OCI-LY3 (cell line): ENCODE measurements at regions not wholly inside any gene's neighbourhood (a gene's known extent, or its start where the extent isn't known, plus 50 kb on each side); places are given as distances from the start of the nearest gene placed in this dataset.

ENCODE experiments used
- H2AFZ ChIP-seq: fragments of 200-600, 300-600 bp; shearing (Covaris generic); 2 replicates; pipeline ENCODE4 v1.6.0; 2014; ENCODE audit warnings: antibody characterized with exemption, low read depth, low read length
- H3K27ac ChIP-seq: fragments of 200-600, 300-600 bp; sonication (generic); 2 replicates; pipeline ENCODE4 v1.5.1; 2014; ENCODE audit warnings: mild to moderate bottlenecking, low read length, moderate library complexity, mixed read lengths
- H3K27me3 ChIP-seq: fragments of 200-600, 300-600 bp; sonication (generic); 2 replicates; pipeline ENCODE4 v1.6.1; 2014; ENCODE audit warnings: low read depth, low read length, mixed read lengths
- H3K36me3 ChIP-seq: fragments of 200-600, 300-600 bp; sonication (generic); replicated peaks from 2 replicates; pipeline ENCODE3; 2014; ENCODE audit warnings: low read depth, low read length, mixed read lengths
- H3K4me1 ChIP-seq: fragments of 300-600, 200-600 bp; sonication (generic); 2 replicates; pipeline ENCODE4 v1.6.1; 2014; ENCODE audit warnings: low read length, mixed read lengths
- H3K4me2 ChIP-seq: fragments of 200-600, 300-600 bp; sonication (generic); 2 replicates; pipeline ENCODE4 v1.6.1; 2014; ENCODE audit warnings: low read length, mixed read lengths
- H3K4me3 ChIP-seq: fragments of 300-600, 200-600 bp; sonication (generic); 2 replicates; pipeline ENCODE4 v1.5.1; 2014; ENCODE audit warnings: antibody characterized with exemption, mild to moderate bottlenecking, low read length, moderate library complexity
- H3K79me2 ChIP-seq: fragments of 300-600, 200-600 bp; shearing (Covaris generic); 2 replicates; pipeline ENCODE4 v1.6.1; 2014; ENCODE audit warnings: mild to moderate bottlenecking, low read length, mixed read lengths
- H3K9ac ChIP-seq: fragments of 300-600, 200-600 bp; shearing (Covaris generic); 2 replicates; pipeline ENCODE4 v1.6.0; 2014; ENCODE audit warnings: mild to moderate bottlenecking, low read length, moderate library complexity
- H3K9me3 ChIP-seq: fragments of 200-600, 300-600 bp; shearing (Covaris generic); 2 replicates; pipeline ENCODE4 v1.6.1; 2014; ENCODE audit warnings: low read length, mixed read lengths; ENCODE audit not compliant: insufficient read depth
- H4K20me1 ChIP-seq: fragments of 200-600, 300-600 bp; sonication (generic); 2 replicates; pipeline ENCODE4 v1.6.1; 2016; ENCODE audit warnings: low read length, mixed read lengths; ENCODE audit not compliant: insufficient read depth
- CTCF ChIP-seq: fragments of 200-600, 300-600 bp; sonication (generic); IDR thresholded peaks from 2 replicates; pipeline ENCODE4 v1.5.1; 2014; ENCODE audit warnings: antibody characterized with exemption, low read length, low read depth
- EZH2phosphoT487 ChIP-seq: fragments of 200-600 bp; shearing (Covaris generic); IDR thresholded peaks from 2 replicates; pipeline ENCODE4 v1.6.1; 2018; ENCODE audit warnings: antibody characterized with exemption, mixed run types, low read depth

GRCh38 chr5:52521236-52521635 lies 266.5 kb upstream of the ITGA1 start:
- no peak overlapping the region for H3K27ac ChIP-seq
- H3K4me3 ChIP-seq: no peak overlapping the region
- H3K4me1 ChIP-seq: no peaks in the 10 kb centered on the region
- H2AFZ ChIP-seq: no peak overlapping the region
- H3K4me2 ChIP-seq: no peak overlapping the region
- H3K79me2 ChIP-seq: no peaks in the 10 kb centered on the region
- no peaks in the 10 kb centered on the region for H4K20me1 ChIP-seq
- no peak overlapping the region for H3K9ac ChIP-seq
- H3K36me3 ChIP-seq: no peaks in the 10 kb centered on the region
- H3K27me3 ChIP-seq: no peaks in the 10 kb centered on the region
- H3K9me3 ChIP-seq: no peaks in the 10 kb centered on the region
- TF ChIP-seq CTCF: no peak
- no peak for TF ChIP-seq EZH2phosphoT487

DNA sequence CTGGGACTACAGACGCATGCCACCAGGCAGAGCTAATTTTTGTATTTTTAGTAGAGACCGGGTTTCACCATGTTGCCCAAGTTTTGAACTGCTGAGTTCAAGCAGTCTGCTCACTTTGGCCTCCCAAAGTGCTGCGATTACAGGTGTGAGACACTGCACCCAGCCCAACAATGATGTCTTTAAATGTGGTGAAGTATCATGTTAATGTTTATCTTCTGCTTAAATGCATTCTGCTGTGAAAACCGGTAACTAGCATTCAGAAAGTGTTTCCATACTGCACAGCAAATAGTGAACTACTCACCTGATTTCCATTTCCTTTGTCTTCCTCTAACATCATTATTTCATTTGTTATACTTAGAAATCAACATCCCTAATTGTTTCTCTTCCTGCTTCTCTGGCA lies 264.0 kb upstream of the ITGA1 start:
- no peaks in the 10 kb centered on the region for H3K4me1 ChIP-seq
- H3K9ac ChIP-seq: no peak overlapping the region
- H3K79me2 ChIP-seq: no peaks in the 10 kb centered on the region
- H3K36me3 ChIP-seq: no peaks in the 10 kb centered on the region
- no peaks in the 10 kb centered on the region for H4K20me1 ChIP-seq
- TF ChIP-seq EZH2phosphoT487: no peak
- TF ChIP-seq CTCF: no peak
- H3K4me2 ChIP-seq: no peak overlapping the region
- no peaks in the 10 kb centered on the region for H3K27me3 ChIP-seq
- H3K27ac ChIP-seq: no peak overlapping the region
- H2AFZ ChIP-seq: no peak overlapping the region
- H3K9me3 ChIP-seq: no peaks in the 10 kb centered on the region
- H3K4me3 ChIP-seq: no peak overlapping the region

GRCh38 chr5:52531105-52531504 lies 256.6 kb upstream of the ITGA1 start:
- H3K9ac ChIP-seq: no peak overlapping the region
- no peak overlapping the region for H3K4me3 ChIP-seq
- H4K20me1 ChIP-seq: no peaks in the 10 kb centered on the region
- TF ChIP-seq CTCF (no peak), EZH2phosphoT487 (no peak)
- H2AFZ ChIP-seq: no peak overlapping the region
- H3K4me2 ChIP-seq: no peak overlapping the region
- no peaks in the 10 kb centered on the region for H3K27me3 ChIP-seq
- H3K27ac ChIP-seq: no peak overlapping the region
- H3K36me3 ChIP-seq: no peaks in the 10 kb centered on the region
- H3K4me1 ChIP-seq: no peaks in the 10 kb centered on the region
- no peaks in the 10 kb centered on the region for H3K9me3 ChIP-seq
- no peaks in the 10 kb centered on the region for H3K79me2 ChIP-seq

- H3K36me3 ChIP-seq: no peaks in the 10 kb centered on the region
- H3K4me1 ChIP-seq: peaks cover 4% of the 10 kb centered on the region; the same call in 1 of the 2 replicates
- no peaks in the 10 kb centered on the region for H3K79me2 ChIP-seq
- TF ChIP-seq EZH2phosphoT487 (no peak), CTCF (no peak)
- no peaks in the 10 kb centered on the region for H3K9me3 ChIP-seq
- no peak overlapping the region for H3K9ac ChIP-seq
- no peak overlapping the region for H3K4me2 ChIP-seq
- H3K27ac ChIP-seq: no peak overlapping the region
- no peaks in the 10 kb centered on the region for H3K27me3 ChIP-seq
- no peak overlapping the region for H2AFZ ChIP-seq
- no peaks in the 10 kb centered on the region for H4K20me1 ChIP-seq
- no peak overlapping the region for H3K4me3 ChIP-seq
Observed at GRCh38 chr5:52543594-52543993, 244.1 kb upstream of the ITGA1 start.
